NCI-H2196 treated with DMSO at 0.1 percent for 48 hours (cell line): ENCODE measurements at regions not wholly inside any gene's neighbourhood (a gene's known extent, or its start where the extent isn't known, plus 50 kb on each side); places are given as distances from the start of the nearest gene placed in this dataset.

Source experiments
- DNase-seq: peaks from one replicate; lab custom pipeline; 2025; ENCODE audit not compliant: unreplicated experiment; lab: John Stamatoyannopoulos, UW

GRCh38 chrX:110408949-110409588, 50.4 kb downstream of the RTL9 start:
- no peak for DNase-seq

- DNase-seq: no peak
Observed at GRCh38 chrX:110409925-110410324, 51.3 kb downstream of the RTL9 start.

- DNase-seq: no peak
Observed at GRCh38 chrX:110410603-110411002, 52.0 kb downstream of the RTL9 start.

GRCh38 chrX:110412971-110413726, 54.5 kb downstream of the RTL9 start:
- DNase-seq: no peak

- DNase-seq: no peak
Observed at GRCh38 chrX:110413727-110414124, 55.1 kb downstream of the RTL9 start.

- DNase-seq: no peak
Observed at GRCh38 chrX:110414273-110414672, 55.6 kb downstream of the RTL9 start.

GRCh38 chrX:110414679-110415439, 56.2 kb downstream of the RTL9 start:
- no peak for DNase-seq

- DNase-seq: no peak
Observed at GRCh38 chrX:110415440-110416170, 57.0 kb downstream of the RTL9 start.

GRCh38 chrX:110417128-110417527, 58.5 kb downstream of the RTL9 start:
- DNase-seq: no peak

- no peak for DNase-seq
Observed at GRCh38 chrX:110418316-110419235, 59.9 kb downstream of the RTL9 start.

GRCh38 chrX:110419512-110419911, 60.9 kb downstream of the RTL9 start:
- no peak for DNase-seq

GRCh38 chrX:110420771-110421499, 62.3 kb downstream of the RTL9 start:
- no peak for DNase-seq

- DNase-seq: peak; percentile 14
Observed at GRCh38 chrX:110421500-110422455, 63.1 kb downstream of the RTL9 start.

- no peak for DNase-seq
Observed at GRCh38 chrX:110425222-110426154, 66.8 kb downstream of the RTL9 start.

- DNase-seq: no peak
Observed at GRCh38 chrX:110426155-110426504, 67.5 kb downstream of the RTL9 start.

- no peak for DNase-seq
Observed at GRCh38 chrX:110427076-110427475, 68.4 kb downstream of the RTL9 start.

- DNase-seq: no peak
Observed at GRCh38 chrX:110428144-110428543, 69.5 kb downstream of the RTL9 start.
